ENCODE measurements at regions not wholly inside any gene's neighbourhood (a gene's known extent, or its start where the extent isn't known, plus 50 kb on each side); places are given as distances from the start of the nearest gene placed in this dataset.
"Not testable (repeated sequence)": the region's sequence is repeated elsewhere in the genome, so short reads cannot be mapped to it uniquely, and the experiment has no call there.

DNA sequence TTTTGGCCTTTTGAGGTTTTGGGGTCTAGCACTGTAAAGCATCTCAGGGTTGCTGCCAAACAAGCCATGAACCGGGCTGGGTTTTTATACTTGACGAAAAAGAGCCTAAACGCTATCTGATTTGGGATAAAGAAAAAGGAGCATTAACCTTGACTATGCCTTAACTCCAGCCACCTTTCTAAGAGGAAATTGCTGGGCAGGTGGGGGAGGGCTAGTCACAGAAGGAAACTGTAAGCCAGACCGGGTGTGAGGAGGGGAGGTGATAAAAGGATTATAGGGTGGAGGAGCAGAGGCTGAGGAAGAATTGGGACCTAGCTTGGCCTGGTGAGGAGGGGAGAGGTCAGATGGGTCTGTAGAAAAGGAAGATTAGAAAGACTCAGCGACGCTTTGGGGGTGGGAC is 335.2 kb upstream of the HTR1E start:
- POLR2A ChIA-PET; H3K36me3 ChIP-seq (replicated peaks in 1 of 2; ENCODE audit: control extremely low read depth in 1 of 2, control insufficient read depth in 1 of 2, extremely low read depth in 1 of 2, insufficient read depth in 2 of 2, low read length in 1 of 2); H3K9ac ChIP-seq (ENCODE audit: low read length); H3K27ac Mint-ChIP-seq; H3K4me3 Mint-ChIP-seq; CTCF ChIA-PET; ATAC-seq (ENCODE audit: low read depth); H3K4me1 Mint-ChIP-seq; H3K27me3 ChIP-seq (replicated peaks in 1 of 4; ENCODE audit: control extremely low read depth in 1 of 4, control insufficient read depth in 3 of 4, insufficient read depth in 4 of 4, low read length in 3 of 4); H3K27ac ChIP-seq (ENCODE audit: low read length in 2 of 2); H4K20me1 ChIP-seq (ENCODE audit: control insufficient read depth, insufficient read depth, low read length, poor library complexity, severe bottlenecking); intact Hi-C loops (cut with micrococcal nuclease); H3K4me1 ChIP-seq (ENCODE audit: control insufficient read depth in 2 of 2, insufficient read depth in 2 of 2, low read length in 2 of 2); H3K27me3 Mint-ChIP-seq; DNase-seq; H3K79me2 ChIP-seq (ENCODE audit: control insufficient read depth, insufficient read depth, low read length); H3K9me3 ChIP-seq (ENCODE audit: control extremely low read depth in 1 of 3, control insufficient read depth in 2 of 3, insufficient read depth in 1 of 3, low read length in 2 of 3); H3K4me2 ChIP-seq (replicated peaks; ENCODE audit: low read depth, low read length, poor library complexity, severe bottlenecking); H3K4me3 ChIP-seq (ENCODE audit: control extremely low read depth in 1 of 5, extremely low read depth in 1 of 5, insufficient read depth in 1 of 5, low read depth in 2 of 5, low read length in 4 of 5); H2AFZ ChIP-seq (ENCODE audit: insufficient read depth, low read depth, low read length, poor library complexity, severe bottlenecking); H3K9me3 Mint-ChIP-seq (ENCODE audit: insufficient read depth): not testable (repeated sequence)
- WGBS (ENCODE audit: insufficient coverage), result 65% methylated on average over 3 of the region's 6 CpGs

DNA sequence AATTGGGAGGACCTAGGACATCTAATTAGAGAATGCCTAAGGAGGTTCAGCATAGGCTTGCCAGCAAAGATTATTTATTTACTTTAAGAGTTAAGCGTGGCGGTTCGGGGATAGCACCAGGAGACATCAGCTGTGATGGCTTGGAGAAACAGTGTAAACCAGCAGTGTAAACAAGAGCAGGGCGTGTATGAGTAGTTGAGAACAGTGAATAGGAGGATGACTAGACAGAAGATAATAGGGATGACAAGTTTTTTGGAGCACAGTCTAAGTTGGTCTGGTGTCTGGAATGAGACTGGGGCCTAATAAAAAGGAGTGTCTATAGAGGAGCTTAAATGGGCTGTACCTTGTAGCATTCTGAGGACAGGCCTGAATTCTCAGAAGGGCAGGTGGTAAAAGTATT is 338.4 kb upstream of the HTR1E start:
- POLR2A ChIA-PET; H3K79me2 ChIP-seq (ENCODE audit: control insufficient read depth, insufficient read depth, low read length); intact Hi-C loops (cut with micrococcal nuclease); H3K27me3 ChIP-seq (replicated peaks in 1 of 4; ENCODE audit: control extremely low read depth in 1 of 4, control insufficient read depth in 3 of 4, insufficient read depth in 4 of 4, low read length in 3 of 4); H3K9ac ChIP-seq (ENCODE audit: low read length); H3K27ac ChIP-seq (ENCODE audit: low read length in 2 of 2); H3K4me3 ChIP-seq (ENCODE audit: control extremely low read depth in 1 of 5, extremely low read depth in 1 of 5, insufficient read depth in 1 of 5, low read depth in 2 of 5, low read length in 4 of 5); H3K9me3 Mint-ChIP-seq (ENCODE audit: insufficient read depth); CTCF ChIA-PET; H3K36me3 ChIP-seq (replicated peaks in 1 of 2; ENCODE audit: control extremely low read depth in 1 of 2, control insufficient read depth in 1 of 2, extremely low read depth in 1 of 2, insufficient read depth in 2 of 2, low read length in 1 of 2); H2AFZ ChIP-seq (ENCODE audit: insufficient read depth, low read depth, low read length, poor library complexity, severe bottlenecking); H3K4me1 ChIP-seq (ENCODE audit: control insufficient read depth in 2 of 2, insufficient read depth in 2 of 2, low read length in 2 of 2); H3K9me3 ChIP-seq (ENCODE audit: control extremely low read depth in 1 of 3, control insufficient read depth in 2 of 3, insufficient read depth in 1 of 3, low read length in 2 of 3); H3K27me3 Mint-ChIP-seq; H3K4me1 Mint-ChIP-seq; H3K27ac Mint-ChIP-seq; ATAC-seq (ENCODE audit: low read depth); H3K4me2 ChIP-seq (replicated peaks; ENCODE audit: low read depth, low read length, poor library complexity, severe bottlenecking); H4K20me1 ChIP-seq (ENCODE audit: control insufficient read depth, insufficient read depth, low read length, poor library complexity, severe bottlenecking); DNase-seq; H3K4me3 Mint-ChIP-seq: not testable (repeated sequence)
- WGBS (ENCODE audit: insufficient coverage), result 85% methylated on average over 3 of the region's 4 CpGs

DNA sequence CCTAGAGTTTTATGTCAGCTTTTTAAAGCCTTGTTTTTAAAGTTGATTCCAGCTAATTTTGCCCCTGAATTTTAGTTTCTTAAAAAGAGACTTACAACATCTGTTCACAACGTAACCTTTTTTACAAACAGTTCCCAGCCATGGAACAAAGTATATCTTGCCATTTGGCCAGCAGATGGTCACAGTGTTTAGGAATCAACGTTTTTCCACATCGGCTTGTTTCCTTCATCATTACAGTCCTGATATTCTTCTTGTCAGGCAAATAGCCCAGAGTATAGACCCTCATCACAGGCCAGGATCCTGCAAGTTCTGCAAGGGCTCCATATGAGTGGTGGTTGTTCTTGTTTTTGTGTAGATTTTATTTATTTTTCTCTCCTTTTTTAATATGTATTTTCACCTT is 341.7 kb upstream of the HTR1E start:
- CTCF ChIA-PET, result no interaction called here

More for the DNA sequence above, 341.7 kb upstream of the HTR1E start:
- Mint-ChIP-seq H3K9me3 (ENCODE audit: insufficient read depth) (no peaks in the 10 kb centered on the region), H3K4me1 (no peaks in the 10 kb centered on the region), H3K4me3 (no peak overlapping the region), H3K27ac (no peak overlapping the region), H3K27me3 (no peaks in the 10 kb centered on the region)
- H2AFZ ChIP-seq (ENCODE audit: insufficient read depth, low read depth, low read length, poor library complexity, severe bottlenecking), result no peak overlapping the region
- H3K4me2 ChIP-seq (replicated peaks; ENCODE audit: low read depth, low read length, poor library complexity, severe bottlenecking), result no peak overlapping the region
- H3K27ac ChIP-seq (ENCODE audit: low read length in 2 of 2), result no peak overlapping the region
- H3K9me3 ChIP-seq (ENCODE audit: control extremely low read depth in 1 of 3, control insufficient read depth in 2 of 3, insufficient read depth in 1 of 3, low read length in 2 of 3), result no peaks in the 10 kb centered on the region
- ATAC-seq (ENCODE audit: low read depth), result no peak
- no peak for TF ChIP-seq EZH2 (IDR thresholded peaks at IDR 0.05; ENCODE audit: borderline replicate concordance, insufficient read depth, low read depth, low read length, poor library complexity, severe bottlenecking)
- TF ChIP-seq, protein P1, sequence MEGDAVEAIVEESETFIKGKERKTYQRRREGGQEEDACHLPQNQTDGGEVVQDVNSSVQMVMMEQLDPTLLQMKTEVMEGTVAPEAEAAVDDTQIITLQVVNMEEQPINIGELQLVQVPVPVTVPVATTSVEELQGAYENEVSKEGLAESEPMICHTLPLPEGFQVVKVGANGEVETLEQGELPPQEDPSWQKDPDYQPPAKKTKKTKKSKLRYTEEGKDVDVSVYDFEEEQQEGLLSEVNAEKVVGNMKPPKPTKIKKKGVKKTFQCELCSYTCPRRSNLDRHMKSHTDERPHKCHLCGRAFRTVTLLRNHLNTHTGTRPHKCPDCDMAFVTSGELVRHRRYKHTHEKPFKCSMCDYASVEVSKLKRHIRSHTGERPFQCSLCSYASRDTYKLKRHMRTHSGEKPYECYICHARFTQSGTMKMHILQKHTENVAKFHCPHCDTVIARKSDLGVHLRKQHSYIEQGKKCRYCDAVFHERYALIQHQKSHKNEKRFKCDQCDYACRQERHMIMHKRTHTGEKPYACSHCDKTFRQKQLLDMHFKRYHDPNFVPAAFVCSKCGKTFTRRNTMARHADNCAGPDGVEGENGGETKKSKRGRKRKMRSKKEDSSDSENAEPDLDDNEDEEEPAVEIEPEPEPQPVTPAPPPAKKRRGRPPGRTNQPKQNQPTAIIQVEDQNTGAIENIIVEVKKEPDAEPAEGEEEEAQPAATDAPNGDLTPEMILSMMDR (IDR thresholded peaks at IDR 0.05), result no peak
- intact Hi-C loops (cut with micrococcal nuclease), result no loop called here
- no peak for DNase-seq
- H4K20me1 ChIP-seq (ENCODE audit: control insufficient read depth, insufficient read depth, low read length, poor library complexity, severe bottlenecking), result no peaks in the 10 kb centered on the region
- 36% methylated on average over 3 of the region's 3 CpGs for WGBS (ENCODE audit: insufficient coverage)
- H3K79me2 ChIP-seq (ENCODE audit: control insufficient read depth, insufficient read depth, low read length), result no peaks in the 10 kb centered on the region
- no peaks in the 10 kb centered on the region for H3K36me3 ChIP-seq (replicated peaks in 1 of 2; ENCODE audit: control extremely low read depth in 1 of 2, control insufficient read depth in 1 of 2, extremely low read depth in 1 of 2, insufficient read depth in 2 of 2, low read length in 1 of 2)
- H3K27me3 ChIP-seq (replicated peaks in 1 of 4; ENCODE audit: control extremely low read depth in 1 of 4, control insufficient read depth in 3 of 4, insufficient read depth in 4 of 4, low read length in 3 of 4), result no peaks in the 10 kb centered on the region
- H3K4me1 ChIP-seq (ENCODE audit: control insufficient read depth in 2 of 2, insufficient read depth in 2 of 2, low read length in 2 of 2), result no peaks in the 10 kb centered on the region
- POLR2A ChIA-PET, result no interaction called here
- H3K4me3 ChIP-seq (ENCODE audit: control extremely low read depth in 1 of 5, extremely low read depth in 1 of 5, insufficient read depth in 1 of 5, low read depth in 2 of 5, low read length in 4 of 5), result no peak overlapping the region
- no peak overlapping the region for H3K9ac ChIP-seq (ENCODE audit: low read length)
